Activated T-helper 2 cell treated with anti-CD3 and anti-CD28 coated beads, Interferon-gamma antibody, Interleukin-2, Interleukin-4, amounts not matched to agents 10 μg/mL and 5 μg/mL and 100 μg/mL, durations not matched to agents 14 hours and 24 hours and 36 hours (primary cell): ENCODE measurements at regions not wholly inside any gene's neighbourhood (a gene's known extent, or its start where the extent isn't known, plus 50 kb on each side); places are given as distances from the start of the nearest gene placed in this dataset.

Experiments
- DNase-seq: peaks from one replicate; pipeline ENCODE4 v3.0.0; 2021; ENCODE audit warnings: low spot score
- H3K27ac Mint-ChIP-seq: one replicate; pipeline ENCODE4 v1.8.0; 2021; ENCODE audit warnings: mixed read lengths
- H3K27me3 Mint-ChIP-seq: one replicate; pipeline ENCODE4 v1.8.0; 2021; ENCODE audit warnings: low read depth, mixed read lengths
- H3K36me3 Mint-ChIP-seq: one replicate; pipeline ENCODE4 v1.8.0; 2021; ENCODE audit warnings: low read depth, mixed read lengths
- H3K4me1 Mint-ChIP-seq: one replicate; pipeline ENCODE4 v1.8.0; 2021; ENCODE audit warnings: low read depth, mixed read lengths
- H3K4me3 Mint-ChIP-seq: one replicate; pipeline ENCODE4 v1.8.0; 2021; ENCODE audit warnings: low read depth, mild to moderate bottlenecking, moderate library complexity, mixed read lengths
- H3K9me3 Mint-ChIP-seq: one replicate; pipeline ENCODE4 v1.8.0; 2021; ENCODE audit warnings: mixed read lengths
- intact Hi-C: fragments of 100-400 bp; cut with micrococcal nuclease; formaldehyde crosslinking; loops from one replicate; pipeline ENCODE4 v1.15.1; 2023

GRCh38 chr13:89255844-89256406 lies 1584.8 kb downstream of the SLITRK5 start:
- Mint-ChIP-seq H3K36me3 (no peaks in the 10 kb centered on the region), H3K4me1 (no peaks in the 10 kb centered on the region), H3K4me3 (no peak overlapping the region), H3K27ac (no peak overlapping the region), H3K9me3 (peaks cover 28% of the 10 kb centered on the region), H3K27me3 (no peaks in the 10 kb centered on the region)
- DNase-seq: no peak
- intact Hi-C loops: no loop called here

- no peaks in the 10 kb centered on the region for H3K27me3 Mint-ChIP-seq
- no peaks in the 10 kb centered on the region for H3K4me1 Mint-ChIP-seq
- H3K9me3 Mint-ChIP-seq: peaks cover 16% of the 10 kb centered on the region
- no peak overlapping the region for H3K4me3 Mint-ChIP-seq
- no peak overlapping the region for H3K27ac Mint-ChIP-seq
- H3K36me3 Mint-ChIP-seq: no peaks in the 10 kb centered on the region
- intact Hi-C loops: no loop called here
- no peak for DNase-seq
Measured at GRCh38 chr13:89267734-89268133, 1596.6 kb downstream of the SLITRK5 start.

- no peak for DNase-seq
- Mint-ChIP-seq H3K36me3 (no peaks in the 10 kb centered on the region), H3K27me3 (no peaks in the 10 kb centered on the region), H3K4me3 (no peak overlapping the region), H3K4me1 (no peaks in the 10 kb centered on the region), H3K9me3 (peaks cover 16% of the 10 kb centered on the region), H3K27ac (no peak overlapping the region)
- intact Hi-C loops: no loop called here
Measured at GRCh38 chr13:89269737-89270136, 1598.6 kb downstream of the SLITRK5 start.

- Mint-ChIP-seq H3K4me3 (no peak overlapping the region), H3K36me3 (no peaks in the 10 kb centered on the region), H3K9me3 (peaks cover 16% of the 10 kb centered on the region), H3K4me1 (no peaks in the 10 kb centered on the region), H3K27me3 (no peaks in the 10 kb centered on the region), H3K27ac (no peak overlapping the region)
- intact Hi-C loops: no loop called here
- no peak for DNase-seq
Measured at GRCh38 chr13:89270736-89271135, 1599.6 kb downstream of the SLITRK5 start.

GRCh38 chr13:89279374-89279773 lies 1608.2 kb downstream of the SLITRK5 start:
- Mint-ChIP-seq H3K27me3 (no peaks in the 10 kb centered on the region), H3K4me3 (no peak overlapping the region), H3K36me3 (no peaks in the 10 kb centered on the region), H3K4me1 (no peaks in the 10 kb centered on the region), H3K9me3 (peaks cover 34% of the 10 kb centered on the region), H3K27ac (no peak overlapping the region)
- intact Hi-C loops: no loop called here
- no peak for DNase-seq

GRCh38 chr13:89281331-89281730 lies 1610.2 kb downstream of the SLITRK5 start:
- Mint-ChIP-seq H3K4me3 (no peak overlapping the region), H3K36me3 (no peaks in the 10 kb centered on the region), H3K27ac (no peak overlapping the region), H3K4me1 (no peaks in the 10 kb centered on the region), H3K9me3 (peaks cover 34% of the 10 kb centered on the region), H3K27me3 (no peaks in the 10 kb centered on the region)
- intact Hi-C loops: no loop called here
- no peak for DNase-seq

GRCh38 chr13:89282241-89282640 lies 1611.1 kb downstream of the SLITRK5 start:
- no peak for DNase-seq
- Mint-ChIP-seq H3K4me3 (no peak overlapping the region), H3K27me3 (no peaks in the 10 kb centered on the region), H3K36me3 (no peaks in the 10 kb centered on the region), H3K9me3 (peaks cover 37% of the 10 kb centered on the region), H3K27ac (no peak overlapping the region), H3K4me1 (no peaks in the 10 kb centered on the region)
- intact Hi-C loops: no loop called here

GRCh38 chr13:89287381-89287780 lies 1616.2 kb downstream of the SLITRK5 start:
- DNase-seq: no peak
- Mint-ChIP-seq H3K4me1 (no peaks in the 10 kb centered on the region), H3K4me3 (no peak overlapping the region), H3K27ac (no peak overlapping the region), H3K36me3 (no peaks in the 10 kb centered on the region), H3K27me3 (no peaks in the 10 kb centered on the region), H3K9me3 (peaks cover 37% of the 10 kb centered on the region)
- intact Hi-C loops: no loop called here

GRCh38 chr13:89294115-89294867 lies 1623.1 kb downstream of the SLITRK5 start:
- H3K27ac Mint-ChIP-seq: no peak overlapping the region
- H3K27me3 Mint-ChIP-seq: no peaks in the 10 kb centered on the region
- no peaks in the 10 kb centered on the region for H3K36me3 Mint-ChIP-seq
- intact Hi-C loops: no loop called here
- DNase-seq: no peak
- no peak overlapping the region for H3K4me3 Mint-ChIP-seq
- no peaks in the 10 kb centered on the region for H3K4me1 Mint-ChIP-seq
- peaks cover 57% of the 10 kb centered on the region for H3K9me3 Mint-ChIP-seq

GRCh38 chr13:89307278-89307677 lies 1636.1 kb downstream of the SLITRK5 start:
- Mint-ChIP-seq H3K9me3 (peaks cover 35% of the 10 kb centered on the region), H3K4me1 (no peaks in the 10 kb centered on the region), H3K4me3 (no peak overlapping the region), H3K27ac (no peak overlapping the region), H3K27me3 (no peaks in the 10 kb centered on the region), H3K36me3 (no peaks in the 10 kb centered on the region)
- no peak for DNase-seq
- intact Hi-C loops: no loop called here

- intact Hi-C loops: no loop called here
- no peak for DNase-seq
- H3K4me3 Mint-ChIP-seq: no peak overlapping the region
- H3K36me3 Mint-ChIP-seq: no peaks in the 10 kb centered on the region
- no peak overlapping the region for H3K27ac Mint-ChIP-seq
- no peaks in the 10 kb centered on the region for H3K4me1 Mint-ChIP-seq
- H3K27me3 Mint-ChIP-seq: no peaks in the 10 kb centered on the region
- peaks cover 15% of the 10 kb centered on the region for H3K9me3 Mint-ChIP-seq
Measured at GRCh38 chr13:89310943-89311672, 1639.9 kb downstream of the SLITRK5 start.

- no peaks in the 10 kb centered on the region for H3K27me3 Mint-ChIP-seq
- no peak overlapping the region for H3K27ac Mint-ChIP-seq
- no peaks in the 10 kb centered on the region for H3K4me1 Mint-ChIP-seq
- H3K36me3 Mint-ChIP-seq: no peaks in the 10 kb centered on the region
- no peak overlapping the region for H3K4me3 Mint-ChIP-seq
- intact Hi-C loops: no loop called here
- DNase-seq: no peak
- peaks cover 9% of the 10 kb centered on the region for H3K9me3 Mint-ChIP-seq
Measured at GRCh38 chr13:89315287-89315686, 1644.1 kb downstream of the SLITRK5 start.

GRCh38 chr13:89322466-89322865 lies 1651.3 kb downstream of the SLITRK5 start:
- Mint-ChIP-seq H3K9me3 (peaks cover 22% of the 10 kb centered on the region), H3K4me3 (no peak overlapping the region), H3K36me3 (no peaks in the 10 kb centered on the region), H3K4me1 (no peaks in the 10 kb centered on the region), H3K27ac (no peak overlapping the region), H3K27me3 (no peaks in the 10 kb centered on the region)
- no peak for DNase-seq
- intact Hi-C loops: no loop called here
